A673 (cell line): ENCODE measurements at regions not wholly inside any gene's neighbourhood (a gene's known extent, or its start where the extent isn't known, plus 50 kb on each side); places are given as distances from the start of the nearest gene placed in this dataset.

ENCODE experiments used
- EZH2 ChIP-seq: fragments of 200-600 bp; sonication (generic); IDR thresholded peaks from 2 replicates; pipeline ENCODE4 v1.6.1; 2017; ENCODE audit warnings: borderline replicate concordance, low read depth, mild to moderate bottlenecking, mixed read lengths, antibody characterized with exemption, low read length; ENCODE audit not compliant: poor library complexity, severe bottlenecking
- TF ChIP-seq, protein P1 (sequence below): fragments of 300-800, 200-600 bp; sonication (generic); conservative IDR thresholded peaks from 2 replicates; pipeline ENCODE4 v1.5.1; 2017; ENCODE audit warnings: low read depth, mild to moderate bottlenecking, antibody characterized with exemption, low read length, moderate library complexity, mixed read lengths

DNA sequence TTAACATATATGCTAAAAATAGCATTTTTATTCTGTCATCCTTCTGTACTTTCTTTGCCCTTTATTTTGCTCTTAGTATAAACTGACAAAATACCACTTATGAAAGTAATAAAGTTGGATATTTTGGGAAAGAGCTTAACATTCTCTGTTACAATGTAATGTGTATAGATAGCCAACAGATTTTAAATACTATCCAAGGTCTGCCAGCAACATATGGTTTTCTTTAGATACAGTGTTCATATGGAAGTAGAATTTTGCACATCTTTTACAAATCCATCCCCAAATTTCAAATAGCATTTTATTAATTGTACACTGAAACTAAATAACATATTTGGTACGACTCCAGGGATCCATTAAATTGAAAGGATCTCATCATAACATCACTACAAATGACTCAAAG, 268.6 kb upstream of the PCDH18 start:
- TF ChIP-seq, protein P1, sequence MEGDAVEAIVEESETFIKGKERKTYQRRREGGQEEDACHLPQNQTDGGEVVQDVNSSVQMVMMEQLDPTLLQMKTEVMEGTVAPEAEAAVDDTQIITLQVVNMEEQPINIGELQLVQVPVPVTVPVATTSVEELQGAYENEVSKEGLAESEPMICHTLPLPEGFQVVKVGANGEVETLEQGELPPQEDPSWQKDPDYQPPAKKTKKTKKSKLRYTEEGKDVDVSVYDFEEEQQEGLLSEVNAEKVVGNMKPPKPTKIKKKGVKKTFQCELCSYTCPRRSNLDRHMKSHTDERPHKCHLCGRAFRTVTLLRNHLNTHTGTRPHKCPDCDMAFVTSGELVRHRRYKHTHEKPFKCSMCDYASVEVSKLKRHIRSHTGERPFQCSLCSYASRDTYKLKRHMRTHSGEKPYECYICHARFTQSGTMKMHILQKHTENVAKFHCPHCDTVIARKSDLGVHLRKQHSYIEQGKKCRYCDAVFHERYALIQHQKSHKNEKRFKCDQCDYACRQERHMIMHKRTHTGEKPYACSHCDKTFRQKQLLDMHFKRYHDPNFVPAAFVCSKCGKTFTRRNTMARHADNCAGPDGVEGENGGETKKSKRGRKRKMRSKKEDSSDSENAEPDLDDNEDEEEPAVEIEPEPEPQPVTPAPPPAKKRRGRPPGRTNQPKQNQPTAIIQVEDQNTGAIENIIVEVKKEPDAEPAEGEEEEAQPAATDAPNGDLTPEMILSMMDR: no peak
- TF ChIP-seq EZH2: no peak
